Sigmoid colon (tissue), 4 donors: ENCODE measurements at regions not wholly inside any gene's neighbourhood (a gene's known extent, or its start where the extent isn't known, plus 50 kb on each side); places are given as distances from the start of the nearest gene placed in this dataset.

Source experiments
- POLR2A ChIP-seq, 2 donors: fragments of 450-650 bp; IDR thresholded peaks; one replicate each; pipeline ENCODE4 v1.6.1; 2016; ENCODE audit warnings: antibody characterized with exemption in 2 of 2, mild to moderate bottlenecking in 2 of 2, moderate library complexity in 2 of 2
- POLR2AphosphoS5 ChIP-seq, 4 donors: sonication (generic); formaldehyde crosslinking; IDR thresholded peaks; one replicate each; pipeline ENCODE4 v1.6.1; 2017; ENCODE audit warnings: antibody characterized with exemption in 4 of 4
- TF ChIP-seq, protein P1 (sequence below), 4 experiments: fragments of 450-650 bp in 3 of 4; fragments of 200-600 bp in 1 of 4; IDR thresholded peaks; one replicate each; pipeline ENCODE4 v1.5.1; 2016 to 2019; ENCODE audit warnings: antibody characterized with exemption in 4 of 4, mild to moderate bottlenecking in 3 of 4, moderate library complexity in 2 of 4

- TF ChIP-seq POLR2A (IDR thresholded peaks at IDR 0.05) (no peak), POLR2AphosphoS5 (IDR thresholded peaks at IDR 0.05) (no peak)
- TF ChIP-seq, protein P1, sequence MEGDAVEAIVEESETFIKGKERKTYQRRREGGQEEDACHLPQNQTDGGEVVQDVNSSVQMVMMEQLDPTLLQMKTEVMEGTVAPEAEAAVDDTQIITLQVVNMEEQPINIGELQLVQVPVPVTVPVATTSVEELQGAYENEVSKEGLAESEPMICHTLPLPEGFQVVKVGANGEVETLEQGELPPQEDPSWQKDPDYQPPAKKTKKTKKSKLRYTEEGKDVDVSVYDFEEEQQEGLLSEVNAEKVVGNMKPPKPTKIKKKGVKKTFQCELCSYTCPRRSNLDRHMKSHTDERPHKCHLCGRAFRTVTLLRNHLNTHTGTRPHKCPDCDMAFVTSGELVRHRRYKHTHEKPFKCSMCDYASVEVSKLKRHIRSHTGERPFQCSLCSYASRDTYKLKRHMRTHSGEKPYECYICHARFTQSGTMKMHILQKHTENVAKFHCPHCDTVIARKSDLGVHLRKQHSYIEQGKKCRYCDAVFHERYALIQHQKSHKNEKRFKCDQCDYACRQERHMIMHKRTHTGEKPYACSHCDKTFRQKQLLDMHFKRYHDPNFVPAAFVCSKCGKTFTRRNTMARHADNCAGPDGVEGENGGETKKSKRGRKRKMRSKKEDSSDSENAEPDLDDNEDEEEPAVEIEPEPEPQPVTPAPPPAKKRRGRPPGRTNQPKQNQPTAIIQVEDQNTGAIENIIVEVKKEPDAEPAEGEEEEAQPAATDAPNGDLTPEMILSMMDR (IDR thresholded peaks at IDR 0.05), result no peak
Observed at GRCh38 chr11:128026596-128026995, 560.8 kb downstream of the ETS1 start.
